CD1c-positive myeloid dendritic cell (primary cell): ENCODE measurements at regions not wholly inside any gene's neighbourhood (a gene's known extent, or its start where the extent isn't known, plus 50 kb on each side); places are given as distances from the start of the nearest gene placed in this dataset.
"Not testable (repeated sequence)": the region's sequence is repeated elsewhere in the genome, so short reads cannot be mapped to it uniquely, and the experiment has no call there.

Experiments
- DNase-seq: peaks from one replicate; pipeline ENCODE4 v3.0.0-alpha.2; 2016; ENCODE audit errors: extremely low spot score

DNA sequence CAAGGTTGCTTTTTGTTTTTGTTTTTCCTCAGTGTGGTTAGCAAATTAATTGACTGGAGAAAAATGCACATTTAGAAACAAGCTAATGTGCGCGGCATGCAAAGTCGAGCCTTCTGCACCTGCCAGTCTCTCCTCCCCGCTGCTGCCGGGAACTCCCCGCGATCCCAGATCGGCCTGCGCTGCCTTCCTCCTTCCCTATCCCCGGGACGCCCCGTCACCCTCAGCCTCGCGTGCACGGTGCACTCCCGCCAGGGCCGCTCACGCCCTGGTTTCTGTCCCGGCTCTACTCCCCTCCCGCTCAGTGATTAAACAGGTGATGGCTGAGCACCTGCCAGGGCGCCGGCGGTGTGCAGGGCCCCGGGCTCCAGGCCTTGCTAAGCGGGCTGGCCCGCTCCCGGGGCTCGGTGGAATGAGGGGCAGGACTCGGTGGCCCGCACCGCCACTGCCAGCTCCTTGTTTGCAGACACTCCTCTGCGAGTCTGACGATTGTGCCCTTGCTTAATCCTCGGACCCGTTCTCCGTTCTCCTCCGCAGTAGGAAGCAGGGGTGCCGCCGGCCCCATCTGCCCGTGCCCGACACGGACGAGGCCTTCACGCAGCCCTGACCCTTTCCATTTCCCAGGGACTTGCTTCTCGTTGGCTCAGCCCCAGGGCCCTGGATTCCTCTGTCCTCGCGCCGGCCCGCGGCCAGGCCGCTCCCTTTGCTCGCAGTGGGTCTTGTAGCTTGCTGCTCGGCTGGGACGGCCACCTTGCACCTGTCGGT is 143.4 kb downstream of the TRIML1 start:
- no peak for DNase-seq

GRCh38 chr4:188287169-188287894 is 148.1 kb downstream of the TRIML1 start:
- DNase-seq: no peak

DNA sequence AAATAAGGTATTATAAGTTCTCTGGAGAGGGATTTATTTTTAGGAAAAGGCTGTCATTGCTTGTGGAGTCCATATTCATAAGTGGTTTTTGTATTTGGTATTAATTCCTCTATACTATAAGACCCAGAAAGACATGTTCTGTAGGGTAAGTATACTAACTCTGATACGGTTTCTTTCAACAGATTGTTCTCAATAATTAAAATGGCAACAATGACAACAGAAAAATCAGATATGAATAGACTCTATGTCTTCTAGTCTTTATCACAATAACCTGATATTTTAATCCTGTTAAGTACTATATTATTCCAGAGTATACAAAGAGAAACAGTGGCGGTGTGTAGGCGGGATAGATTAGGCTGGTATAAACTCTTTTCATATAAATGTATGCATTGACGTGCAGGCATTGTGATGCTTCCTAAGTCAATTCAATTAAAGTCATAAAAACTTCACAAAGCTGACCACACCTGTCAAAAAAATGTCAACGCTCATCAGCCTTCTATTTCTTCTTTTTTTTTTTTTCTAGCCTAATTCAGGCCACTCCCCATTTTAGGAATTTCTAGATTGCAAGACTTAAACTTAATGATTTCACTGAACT is 150.4 kb downstream of the TRIML1 start:
- DNase-seq: no peak

- no peak for DNase-seq
These were observed 156.7 kb downstream of the TRIML1 start for GRCh38 chr4:188295899-188296298.

GRCh38 chr4:188296331-188296730 is 157.1 kb downstream of the TRIML1 start:
- DNase-seq: no peak

DNA sequence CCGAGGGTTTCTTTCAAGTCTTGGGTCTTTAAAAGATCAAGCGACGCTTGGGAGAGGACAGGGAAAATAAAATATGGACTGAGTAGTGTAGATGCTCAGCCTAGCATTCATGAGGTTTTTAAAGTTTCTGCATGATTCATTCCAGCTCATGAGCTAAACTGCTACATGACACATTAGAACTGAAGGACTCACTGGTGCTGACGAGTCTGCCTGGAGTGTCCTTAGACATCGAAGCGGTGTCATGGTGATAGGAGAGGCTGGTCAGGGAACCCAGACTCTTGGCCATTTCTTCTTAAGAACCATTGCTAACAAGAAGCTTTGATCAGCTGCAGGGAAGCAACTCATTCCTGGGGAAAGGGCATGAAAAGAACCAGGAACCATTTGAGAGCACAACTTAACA is 158.6 kb downstream of the TRIML1 start:
- no peak for DNase-seq

DNA sequence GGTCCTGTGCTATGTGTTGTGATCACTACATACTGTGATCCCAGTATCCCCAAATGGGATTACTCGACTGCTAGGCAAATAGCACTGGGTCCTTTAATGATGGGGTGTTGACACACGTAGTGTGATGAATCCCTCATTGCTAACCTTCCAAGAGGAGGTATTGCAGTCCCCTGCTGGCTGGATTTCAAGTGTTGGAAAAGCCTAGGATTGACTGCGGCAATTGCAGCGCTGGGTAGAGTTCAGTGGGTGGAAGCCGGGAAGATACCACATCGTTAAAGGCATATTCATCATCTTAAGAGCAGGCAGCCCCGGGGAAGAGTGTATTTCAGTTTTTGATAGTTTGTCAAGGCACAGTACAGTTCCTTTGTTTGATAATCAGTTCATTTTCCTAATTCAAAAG is 159.9 kb downstream of the TRIML1 start:
- no peak for DNase-seq

GRCh38 chr4:188300385-188300784 is 161.1 kb downstream of the TRIML1 start:
- DNase-seq: no peak

DNA sequence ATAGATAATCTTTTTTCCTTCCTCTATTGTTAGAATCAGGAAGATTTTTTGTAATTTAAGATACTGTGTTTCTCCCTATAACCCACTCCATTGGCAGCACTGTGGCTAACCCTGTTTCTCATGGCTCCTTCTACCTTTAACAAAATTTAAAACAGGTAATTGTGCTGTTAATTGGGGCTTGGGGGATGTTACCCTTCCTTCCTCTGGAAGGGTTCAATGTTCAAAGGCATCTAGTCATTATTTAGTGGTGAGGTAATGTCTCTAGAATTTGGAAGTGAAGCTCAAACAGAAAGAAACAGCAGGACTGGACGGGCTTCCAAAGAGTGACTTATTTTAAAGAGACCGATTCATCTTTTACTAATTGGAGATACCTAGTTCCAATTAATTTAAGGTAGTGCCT is 166.4 kb downstream of the TRIML1 start:
- DNase-seq: no peak

DNA sequence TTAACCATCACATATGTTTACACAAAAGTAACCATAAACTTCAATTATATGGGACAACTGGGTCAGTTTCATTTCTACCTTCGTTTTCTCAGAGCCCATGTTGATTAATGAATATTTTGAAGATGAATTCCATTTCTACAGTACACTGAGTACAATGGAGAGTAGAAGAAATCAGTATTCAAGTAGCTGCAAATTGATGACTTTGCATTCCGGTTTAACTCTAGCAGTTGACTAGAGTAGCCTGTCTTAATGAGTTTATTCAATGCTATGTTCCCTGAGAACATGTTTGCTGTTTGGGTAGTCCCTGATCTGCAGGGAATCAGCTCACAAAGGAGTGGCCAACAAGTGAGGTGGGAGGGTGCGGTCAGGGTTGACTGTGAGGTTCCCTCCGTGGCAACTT is 168.3 kb downstream of the TRIML1 start:
- DNase-seq: no peak

DNA sequence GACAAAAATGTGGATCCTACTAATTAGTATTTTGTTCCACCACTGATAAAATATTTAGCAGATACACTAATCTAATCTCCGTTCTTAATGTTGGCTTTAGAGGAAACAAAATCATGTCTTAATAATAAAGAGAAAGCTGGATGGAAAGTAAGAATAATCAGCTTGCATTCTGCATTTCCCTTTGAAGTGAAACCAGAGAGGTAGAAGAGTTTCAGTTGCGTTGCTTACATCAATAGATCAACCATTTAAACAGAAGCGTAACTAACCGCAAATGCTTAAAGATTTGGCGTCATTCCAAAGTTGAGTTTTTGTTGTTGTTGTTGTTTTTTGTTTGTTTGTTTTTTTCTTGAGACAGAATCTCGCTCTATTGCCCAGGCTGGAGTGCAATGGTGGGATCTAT is 168.9 kb downstream of the TRIML1 start:
- no peak for DNase-seq

DNA sequence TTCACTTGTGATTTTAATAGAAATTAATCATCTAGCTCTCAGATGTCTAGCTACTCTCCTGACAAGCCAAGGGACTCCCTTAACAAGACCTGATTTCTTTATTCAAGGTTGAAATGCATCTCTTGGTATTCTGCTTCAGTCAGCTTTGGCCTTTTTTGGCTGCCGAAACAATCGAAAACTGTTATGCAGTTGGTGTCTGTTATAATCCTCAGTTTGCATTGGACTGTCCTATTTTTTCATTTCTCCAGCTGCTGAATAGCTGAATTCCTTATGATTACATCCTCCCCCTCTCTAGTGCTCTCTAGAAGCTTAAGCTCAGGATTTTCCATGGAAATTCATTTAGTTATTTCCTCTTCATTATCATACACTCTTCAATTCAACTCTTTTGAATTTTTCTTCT is 177.2 kb downstream of the TRIML1 start:
- no peak for DNase-seq

- no peak for DNase-seq
These were observed 189.7 kb downstream of the TRIML1 start for GRCh38 chr4:188328966-188329365.

GRCh38 chr4:188329521-188329920 is 190.3 kb downstream of the TRIML1 start:
- DNase-seq: no peak

DNA sequence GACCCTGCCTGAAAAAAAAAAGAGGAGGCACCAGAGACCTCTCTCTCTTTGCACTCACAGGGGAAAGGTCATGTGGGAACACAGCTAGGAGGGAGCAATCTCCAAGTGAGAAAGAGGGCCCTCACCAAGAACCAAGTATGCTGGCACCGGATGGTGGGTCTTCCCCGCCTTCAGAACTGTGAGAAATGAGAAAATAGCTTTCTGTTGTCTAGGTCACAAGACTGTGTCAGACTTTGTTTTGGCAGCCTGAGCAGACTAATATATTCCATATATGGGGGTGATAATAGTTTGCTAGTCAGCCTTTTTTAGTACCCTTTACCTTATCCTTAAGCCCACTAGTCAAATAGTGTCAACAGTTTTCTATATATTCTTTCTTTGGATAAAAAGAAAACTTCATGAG is 193.0 kb downstream of the TRIML1 start:
- DNase-seq: no peak

DNA sequence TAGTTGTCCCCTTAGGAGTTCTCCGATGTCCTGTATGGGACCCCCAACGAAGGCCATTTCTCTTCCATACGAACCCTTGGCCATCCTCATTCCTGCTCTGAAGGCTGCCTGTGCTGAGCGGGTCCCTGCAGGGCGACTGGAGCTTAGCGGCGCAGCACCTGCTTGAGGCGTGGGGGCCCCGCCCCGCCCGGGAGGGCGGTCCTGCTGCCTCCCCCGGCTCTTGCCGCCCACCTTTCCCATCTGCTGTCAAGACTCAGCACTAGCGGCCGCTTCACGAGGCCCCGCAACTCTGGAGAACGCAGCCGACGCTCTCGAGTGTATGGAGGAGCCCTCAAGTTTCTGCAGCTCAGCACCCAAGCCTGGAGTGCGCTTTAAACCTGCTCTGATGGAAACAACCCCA is 197.7 kb downstream of the TRIML1 start:
- DNase-seq: no peak

- DNase-seq: no peak
These were observed 202.2 kb downstream of the TRIML1 start for GRCh38 chr4:188341428-188341827.

DNA sequence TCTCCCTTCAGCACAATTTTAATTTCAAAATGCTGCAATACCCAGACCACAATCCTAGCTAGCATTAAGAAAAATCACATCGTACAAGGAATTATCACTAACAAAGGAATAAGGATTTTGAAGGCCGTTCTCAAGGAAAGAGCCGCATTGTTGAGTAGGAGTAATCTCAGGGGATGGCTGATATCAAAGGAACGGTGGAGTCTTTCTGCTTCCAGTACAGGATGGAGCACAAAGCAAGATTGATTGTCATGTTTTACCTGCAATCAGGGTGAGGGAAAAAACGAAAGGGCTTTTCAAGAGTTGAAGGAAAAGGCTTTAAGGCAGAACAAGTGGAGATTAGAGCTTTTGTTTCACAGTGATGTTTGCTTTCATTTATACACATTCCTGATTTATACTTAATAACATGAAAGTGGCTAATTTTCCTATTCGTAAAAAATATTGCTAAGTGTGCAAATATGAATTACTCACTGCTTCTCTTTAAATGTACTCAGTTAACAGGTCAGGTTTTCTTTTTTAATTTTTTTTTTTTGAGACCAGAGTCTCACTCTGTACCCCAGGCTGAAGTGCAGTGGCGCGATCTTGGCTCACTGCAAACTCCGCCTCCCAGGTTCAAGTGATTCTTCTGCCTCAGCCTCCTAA is 207.0 kb downstream of the TRIML1 start:
- no peak for DNase-seq

GRCh38 chr4:188347339-188347738 is 208.1 kb downstream of the TRIML1 start:
- DNase-seq: no peak

DNA sequence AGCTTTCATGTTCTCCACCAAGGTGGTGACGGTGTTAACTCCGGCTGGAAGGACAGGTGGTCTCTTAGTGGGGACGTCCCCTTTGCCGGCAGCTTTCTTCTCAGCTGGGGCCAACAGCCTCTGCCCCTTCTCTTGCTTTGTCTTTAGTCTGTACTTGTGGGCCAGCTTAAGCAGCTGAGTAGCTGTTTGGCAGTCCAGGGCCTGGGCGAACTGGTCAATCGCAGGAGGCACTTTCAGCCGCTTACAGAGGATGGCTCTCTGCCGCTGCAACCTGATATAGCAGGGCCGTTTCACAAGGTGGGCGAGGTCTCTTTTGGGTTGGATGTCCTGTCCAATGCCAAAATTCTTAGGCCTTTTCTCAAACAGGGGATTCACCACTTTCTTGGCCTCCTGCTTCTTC is 210.3 kb downstream of the TRIML1 start:
- not testable (repeated sequence) for DNase-seq

DNA sequence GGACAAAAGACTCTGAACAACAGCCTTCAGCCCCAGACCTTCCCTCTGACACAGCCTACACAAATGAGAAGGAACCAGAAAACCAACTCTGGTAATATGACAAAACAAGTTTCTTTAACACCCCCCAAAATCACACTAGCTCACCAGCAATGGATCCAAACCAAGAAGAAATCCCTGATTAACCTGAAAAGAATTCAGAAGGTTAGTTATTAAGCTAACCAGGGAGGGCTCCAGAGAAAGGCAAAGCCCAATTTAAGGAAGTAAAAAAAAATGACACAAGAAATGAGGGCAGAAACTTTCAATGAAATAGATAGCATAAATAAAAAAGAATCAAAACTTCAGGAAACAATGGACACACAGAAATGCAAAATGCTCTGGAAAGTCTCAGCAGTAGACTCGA is 224.0 kb downstream of the TRIML1 start:
- no peak for DNase-seq

GRCh38 chr4:188370777-188371176 is 231.5 kb downstream of the TRIML1 start:
- no peak for DNase-seq

DNA sequence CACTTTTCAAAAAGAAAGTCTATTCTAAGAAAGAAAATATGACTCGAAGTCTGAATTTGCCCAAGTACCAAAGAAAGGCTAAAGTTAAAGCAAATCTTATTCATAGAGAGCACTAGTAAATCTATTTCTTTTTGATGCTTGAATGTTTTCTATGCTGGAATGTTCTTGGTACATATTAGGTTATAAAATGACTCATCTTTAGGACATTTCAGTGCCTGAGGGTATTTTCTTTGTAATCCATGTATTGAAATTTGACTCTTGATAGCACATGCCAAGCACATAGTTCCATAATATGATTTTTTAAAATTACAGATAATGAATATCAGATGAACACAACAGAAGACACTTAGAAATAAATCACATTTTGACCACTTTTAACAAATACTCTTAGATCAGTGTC is 232.8 kb downstream of the TRIML1 start:
- no peak for DNase-seq
